Nephron progenitor cell (in vitro differentiated cells): ENCODE measurements at regions not wholly inside any gene's neighbourhood (a gene's known extent, or its start where the extent isn't known, plus 50 kb on each side); places are given as distances from the start of the nearest gene placed in this dataset.
A peak's percentile ranks its signal among the peaks of the same experiment; 100 is the strongest.

Experiments used
- DNase-seq: peaks from one replicate; pipeline ENCODE4 v3.0.0; 2021
- H3K27ac Mint-ChIP-seq: 2 replicates; pipeline ENCODE4 v1.8.0; 2021; ENCODE audit warnings: mild to moderate bottlenecking, moderate library complexity, mixed read lengths
- H3K27me3 Mint-ChIP-seq: 2 replicates; pipeline ENCODE4 v1.8.0; 2021; ENCODE audit warnings: mild to moderate bottlenecking, low read depth, mixed read lengths; ENCODE audit not compliant: poor library complexity
- H3K36me3 Mint-ChIP-seq: 2 replicates; pipeline ENCODE4 v1.8.0; 2021; ENCODE audit warnings: low read depth, mixed read lengths
- H3K4me1 Mint-ChIP-seq: 2 replicates; pipeline ENCODE4 v1.8.0; 2021; ENCODE audit warnings: mixed read lengths
- H3K4me3 Mint-ChIP-seq: 2 replicates; pipeline ENCODE4 v1.8.0; 2021; ENCODE audit warnings: mild to moderate bottlenecking, moderate library complexity, mixed read lengths
- H3K9me3 Mint-ChIP-seq: 2 replicates; pipeline ENCODE4 v1.8.0; 2021; ENCODE audit warnings: mild to moderate bottlenecking, moderate library complexity, mixed read lengths
- CTCF ChIP-seq: fragments of 200-600 bp; sonication (generic); IDR thresholded peaks from 2 replicates; pipeline ENCODE4 v1.5.0; 2021; ENCODE audit warnings: antibody characterized with exemption

GRCh38 chr22:49330421-49331222, 497.1 kb downstream of the BRD1 start:
- H3K27me3 Mint-ChIP-seq: peaks cover 24% of the 10 kb centered on the region
- DNase-seq: no peak
- peaks cover 22% of the 10 kb centered on the region for H3K9me3 Mint-ChIP-seq
- H3K27ac Mint-ChIP-seq: peak overlapping the region; percentile 51
- H3K36me3 Mint-ChIP-seq: no peaks in the 10 kb centered on the region
- TF ChIP-seq CTCF: no peak
- peaks cover 15% of the 10 kb centered on the region for H3K4me1 Mint-ChIP-seq
- H3K4me3 Mint-ChIP-seq: no peak overlapping the region

- peaks cover 20% of the 10 kb centered on the region for H3K27me3 Mint-ChIP-seq
- peaks cover 22% of the 10 kb centered on the region for H3K9me3 Mint-ChIP-seq
- peaks cover 11% of the 10 kb centered on the region for H3K4me1 Mint-ChIP-seq
- no peak for DNase-seq
- H3K27ac Mint-ChIP-seq: no peak overlapping the region
- no peak overlapping the region for H3K4me3 Mint-ChIP-seq
- TF ChIP-seq CTCF: no peak
- no peaks in the 10 kb centered on the region for H3K36me3 Mint-ChIP-seq
These were observed 498.0 kb downstream of the BRD1 start for GRCh38 chr22:49329636-49330035.

- DNase-seq: no peak
- no peak overlapping the region for H3K27ac Mint-ChIP-seq
- H3K27me3 Mint-ChIP-seq: peaks cover 25% of the 10 kb centered on the region
- H3K9me3 Mint-ChIP-seq: peaks cover 22% of the 10 kb centered on the region
- H3K36me3 Mint-ChIP-seq: no peaks in the 10 kb centered on the region
- peaks cover 8% of the 10 kb centered on the region for H3K4me1 Mint-ChIP-seq
- no peak for TF ChIP-seq CTCF
- no peak overlapping the region for H3K4me3 Mint-ChIP-seq
These were observed 498.9 kb downstream of the BRD1 start for GRCh38 chr22:49328630-49329405.

GRCh38 chr22:49328118-49328475, 499.6 kb downstream of the BRD1 start:
- no peak overlapping the region for H3K4me3 Mint-ChIP-seq
- TF ChIP-seq CTCF: no peak
- H3K36me3 Mint-ChIP-seq: no peaks in the 10 kb centered on the region
- H3K27me3 Mint-ChIP-seq: peaks cover 25% of the 10 kb centered on the region
- peaks cover 22% of the 10 kb centered on the region for H3K9me3 Mint-ChIP-seq
- H3K27ac Mint-ChIP-seq: no peak overlapping the region
- peaks cover 8% of the 10 kb centered on the region for H3K4me1 Mint-ChIP-seq
- no peak for DNase-seq

- no peak for DNase-seq
- TF ChIP-seq CTCF: no peak
- Mint-ChIP-seq H3K27ac (no peak overlapping the region), H3K4me1 (peaks cover 8% of the 10 kb centered on the region), H3K36me3 (no peaks in the 10 kb centered on the region), H3K9me3 (peaks cover 21% of the 10 kb centered on the region), H3K4me3 (no peak overlapping the region), H3K27me3 (peaks cover 25% of the 10 kb centered on the region)
These were observed 500.1 kb downstream of the BRD1 start for GRCh38 chr22:49327411-49328117.
